ENCODE measurements at regions not wholly inside any gene's neighbourhood (a gene's known extent, or its start where the extent isn't known, plus 50 kb on each side); places are given as distances from the start of the nearest gene placed in this dataset.
"Not testable (repeated sequence)": the region's sequence is repeated elsewhere in the genome, so short reads cannot be mapped to it uniquely, and the experiment has no call there.

- peaks cover 3 to 10% (median 8%) of the 10 kb centered on the region in 4 donors for H3K4me1 ChIP-seq
- intact Hi-C loops (cut with DNase I) = no loop called here
- WGBS = 89% methylated on average over 5 of the region's 5 CpGs
Observed at GRCh38 chr6:14290772-14291330, 173.3 kb downstream of the CD83 start.

GRCh38 chr6:14291331-14291730 is 173.8 kb downstream of the CD83 start:
- Histone ChIP-seq H3K4me3 (no peak overlapping the region), H3K4me1 (peaks cover 0 to 6% (median 3%) of the 10 kb centered on the region in 4 donors), H3K36me3 (no peaks in the 10 kb centered on the region), H3K9me3 (no peaks in the 10 kb centered on the region), H3K27me3 (no peaks in the 10 kb centered on the region), H3K27ac (replicated peaks in 1 of 4) (no peak overlapping the region)
- intact Hi-C loops (cut with DNase I) = no loop called here
- DNase-seq (ENCODE audit: extremely low spot score) = no peak
- TF ChIP-seq POLR2AphosphoS5 (IDR thresholded peaks at IDR 0.05) = no peak
- TF ChIP-seq POLR2A (IDR thresholded peaks at IDR 0.05; ENCODE audit: low read depth) = no peak
- TF ChIP-seq EP300 (IDR thresholded peaks at IDR 0.05) = no peak
- TF ChIP-seq CTCF (IDR thresholded peaks at IDR 0.05) = no peak
- 89% methylated on average over 3 of the region's 3 CpGs for WGBS

More at GRCh38 chr6:14290772-14291330, 173.3 kb downstream of the CD83 start:
- DNase-seq (ENCODE audit: extremely low spot score) = no peak
- no peaks in the 10 kb centered on the region for H3K9me3 ChIP-seq
- no peaks in the 10 kb centered on the region for H3K27me3 ChIP-seq
- H3K36me3 ChIP-seq = no peaks in the 10 kb centered on the region
- H3K27ac ChIP-seq (replicated peaks in 1 of 4) = no peak overlapping the region
- H3K4me3 ChIP-seq = no peak overlapping the region
- TF ChIP-seq EP300 (IDR thresholded peaks at IDR 0.05) = no peak

GRCh38 chr6:14292119-14292518 is 174.5 kb downstream of the CD83 start:
- DNase-seq (ENCODE audit: extremely low spot score) = no peak
- Histone ChIP-seq H3K9me3 (no peaks in the 10 kb centered on the region), H3K4me1 (no peaks in the 10 kb centered on the region), H3K27me3 (no peaks in the 10 kb centered on the region), H3K4me3 (no peak overlapping the region), H3K27ac (replicated peaks in 1 of 4) (no peak overlapping the region), H3K36me3 (no peaks in the 10 kb centered on the region)
- 90% methylated on average over 3 of the region's 3 CpGs for WGBS
- intact Hi-C loops (cut with DNase I) = no loop called here
- TF ChIP-seq EP300 (IDR thresholded peaks at IDR 0.05) = no peak
- TF ChIP-seq CTCF (IDR thresholded peaks at IDR 0.05) = no peak
- TF ChIP-seq POLR2A (IDR thresholded peaks at IDR 0.05; ENCODE audit: low read depth) = no peak
- TF ChIP-seq POLR2AphosphoS5 (IDR thresholded peaks at IDR 0.05) = no peak

DNA sequence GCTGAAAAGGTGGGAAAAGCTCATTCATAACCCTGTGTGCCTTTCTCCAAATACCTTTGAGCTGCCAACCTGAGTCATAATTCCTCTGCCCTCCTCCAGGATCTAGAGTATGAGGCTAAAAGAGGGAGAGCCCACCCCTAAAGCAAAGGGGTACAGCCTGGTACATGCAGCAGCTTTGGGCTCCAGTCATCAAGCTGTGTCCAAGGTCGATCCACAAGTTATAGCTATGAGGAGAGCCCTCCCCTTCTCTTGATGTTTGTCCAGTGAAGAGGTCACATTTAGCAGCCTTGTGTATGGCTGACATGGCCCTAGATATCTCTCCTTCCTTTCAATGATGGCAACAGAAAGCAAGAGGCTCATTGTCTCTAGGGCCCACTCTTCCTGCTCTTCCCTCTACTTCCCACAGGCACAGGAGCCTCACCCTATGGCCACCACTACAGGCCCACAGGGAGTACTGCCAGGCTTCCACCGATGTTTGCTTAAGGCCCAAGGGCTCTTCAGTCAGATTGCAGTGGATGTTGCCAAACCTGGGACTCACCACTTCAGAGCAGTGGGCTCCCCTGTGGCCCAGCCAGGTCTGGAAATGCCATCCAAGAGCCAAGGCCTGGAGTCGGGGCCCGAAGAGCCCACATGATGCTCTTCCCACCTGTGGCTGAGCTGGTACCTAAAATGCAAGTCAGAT is 176.8 kb downstream of the CD83 start:
- Histone ChIP-seq H3K27me3 (no peaks in the 10 kb centered on the region), H3K9me3 (no peaks in the 10 kb centered on the region), H3K4me3 (no peak overlapping the region), H3K27ac (replicated peaks in 1 of 4) (no peak overlapping the region), H3K36me3 (no peaks in the 10 kb centered on the region), H3K4me1 (no peaks in the 10 kb centered on the region)
- TF ChIP-seq EP300 (IDR thresholded peaks at IDR 0.05) = no peak
- no peak for TF ChIP-seq POLR2A (IDR thresholded peaks at IDR 0.05; ENCODE audit: low read depth)
- no peak for TF ChIP-seq CTCF (IDR thresholded peaks at IDR 0.05)
- no peak for TF ChIP-seq POLR2AphosphoS5 (IDR thresholded peaks at IDR 0.05)
- intact Hi-C loops (cut with DNase I) = no loop called here
- no peak for DNase-seq (ENCODE audit: extremely low spot score)
- whole genome bisulfite sequencing = 95% methylated on average over 4 of the region's 4 CpGs

- DNase-seq (ENCODE audit: extremely low spot score); H3K4me1 ChIP-seq; H3K36me3 ChIP-seq; H3K27ac ChIP-seq (replicated peaks in 1 of 4); H3K27me3 ChIP-seq; intact Hi-C loops (cut with DNase I); H3K9me3 ChIP-seq; H3K4me3 ChIP-seq: not testable (repeated sequence)
- 85% methylated on average over 6 of the region's 6 CpGs for WGBS
Observed at GRCh38 chr6:14296698-14297097, 179.1 kb downstream of the CD83 start.

- WGBS = 95% methylated on average over 7 of the region's 7 CpGs
- H3K9me3 ChIP-seq; H3K4me3 ChIP-seq; DNase-seq (ENCODE audit: extremely low spot score); H3K36me3 ChIP-seq; H3K27me3 ChIP-seq; H3K27ac ChIP-seq (replicated peaks in 1 of 4); H3K4me1 ChIP-seq; intact Hi-C loops (cut with DNase I): not testable (repeated sequence)
Observed at GRCh38 chr6:14297118-14297517, 179.5 kb downstream of the CD83 start.

DNA sequence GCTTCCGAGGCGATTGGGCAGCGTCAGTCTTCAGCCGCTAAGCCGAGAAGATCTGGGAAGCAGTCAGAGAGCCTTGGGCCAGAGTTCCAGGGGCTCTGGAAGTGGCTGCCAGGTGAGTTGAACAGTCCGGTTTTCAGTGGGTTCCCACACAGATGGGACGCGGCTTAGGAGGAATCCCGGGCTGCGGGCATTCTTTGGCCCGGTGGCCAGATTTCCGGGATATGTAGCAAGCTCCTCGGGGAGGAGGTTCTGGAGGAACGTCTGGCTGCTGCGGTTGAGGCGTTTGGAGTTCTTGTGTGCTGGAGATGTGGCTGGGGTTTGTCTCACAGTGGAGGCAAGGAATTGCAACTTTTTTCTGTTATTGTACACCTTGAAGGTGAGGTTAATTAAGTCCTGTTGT is 182.6 kb downstream of the CD83 start:
- intact Hi-C loops (cut with DNase I); H3K4me3 ChIP-seq; DNase-seq (ENCODE audit: extremely low spot score); H3K36me3 ChIP-seq; H3K27me3 ChIP-seq; H3K9me3 ChIP-seq; H3K4me1 ChIP-seq; H3K27ac ChIP-seq (replicated peaks in 1 of 4): not testable (repeated sequence)
- 95% methylated on average over 16 of the region's 16 CpGs for WGBS

DNA sequence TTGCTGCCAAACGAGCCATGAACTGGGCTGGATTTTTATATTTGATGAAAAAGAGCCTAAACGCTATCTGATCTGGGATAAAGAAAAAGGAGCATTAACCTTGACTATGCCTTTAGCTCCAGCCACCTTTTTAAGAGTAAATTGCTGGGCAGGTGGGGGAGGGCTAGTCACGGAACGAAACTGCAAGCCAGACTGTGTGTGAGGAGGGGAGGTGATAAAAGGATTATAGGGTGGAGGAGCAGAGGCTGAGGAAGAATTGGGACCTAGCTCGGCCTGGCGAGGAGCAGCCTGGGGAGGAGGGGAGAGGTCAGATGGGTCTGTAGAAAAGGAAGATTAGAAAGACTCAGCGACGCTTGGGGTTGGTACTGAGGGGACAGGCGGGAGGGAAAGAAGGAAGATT is 183.1 kb downstream of the CD83 start:
- DNase-seq (ENCODE audit: extremely low spot score); H3K4me3 ChIP-seq; H3K4me1 ChIP-seq; H3K9me3 ChIP-seq; H3K27me3 ChIP-seq; H3K27ac ChIP-seq (replicated peaks in 1 of 4); intact Hi-C loops (cut with DNase I); H3K36me3 ChIP-seq: not testable (repeated sequence)
- 92% methylated on average over 6 of the region's 9 CpGs for WGBS

DNA sequence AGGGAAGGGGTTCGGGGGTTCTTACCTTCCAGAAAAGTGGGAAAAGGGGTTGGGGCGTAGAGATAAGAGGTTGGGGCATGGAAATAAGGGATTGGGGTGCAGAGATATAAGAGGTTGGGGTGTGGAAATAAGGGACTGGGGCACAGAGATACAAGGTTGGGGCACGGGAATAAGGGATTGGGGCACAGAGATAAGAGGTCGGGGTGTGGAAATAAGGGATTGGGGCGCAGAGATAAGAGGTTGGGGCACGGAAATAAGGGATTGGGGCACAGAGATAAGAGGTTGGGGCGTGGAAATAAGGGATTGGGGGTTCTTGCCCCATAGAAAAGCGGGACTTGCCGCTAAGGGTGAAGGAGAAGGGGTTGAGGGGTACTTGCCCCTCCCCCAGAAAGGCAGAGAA is 183.9 kb downstream of the CD83 start:
- H3K36me3 ChIP-seq; H3K9me3 ChIP-seq; H3K27me3 ChIP-seq; H3K4me3 ChIP-seq; intact Hi-C loops (cut with DNase I); H3K27ac ChIP-seq (replicated peaks in 1 of 4); H3K4me1 ChIP-seq; DNase-seq (ENCODE audit: extremely low spot score): not testable (repeated sequence)
- 89% methylated on average over 9 of the region's 9 CpGs for WGBS
